Activated CD4-positive, alpha-beta T cell treated with anti-CD3 and anti-CD28 coated beads, Interleukin-2, amount 50 U/mL, for 48 hours (primary cell): ENCODE measurements at regions not wholly inside any gene's neighbourhood (a gene's known extent, or its start where the extent isn't known, plus 50 kb on each side); places are given as distances from the start of the nearest gene placed in this dataset.

Source experiments
- DNase-seq, 2 experiments: peaks; one replicate each; pipeline ENCODE4 v3.0.0-alpha.2; 2020

DNA sequence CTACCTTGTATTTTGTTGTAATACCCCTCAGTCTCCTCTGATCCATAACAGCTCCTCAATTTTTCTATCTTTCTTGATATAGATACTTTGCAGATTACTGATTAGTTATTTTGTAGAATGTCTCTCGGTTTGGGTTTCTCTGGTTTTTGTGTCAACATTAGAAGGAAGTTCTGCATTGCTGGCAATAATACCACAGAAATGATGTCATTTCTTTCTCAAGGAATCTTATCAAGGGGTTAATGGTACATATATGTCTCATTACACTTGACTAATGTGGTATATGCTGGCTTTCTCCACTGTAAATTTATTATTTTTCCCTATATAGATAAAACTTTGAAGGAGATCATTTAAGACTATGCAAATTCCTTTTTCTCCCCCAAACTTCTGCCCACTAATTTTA, 183.6 kb upstream of the DKK2 start:
- no peak for DNase-seq

DNA sequence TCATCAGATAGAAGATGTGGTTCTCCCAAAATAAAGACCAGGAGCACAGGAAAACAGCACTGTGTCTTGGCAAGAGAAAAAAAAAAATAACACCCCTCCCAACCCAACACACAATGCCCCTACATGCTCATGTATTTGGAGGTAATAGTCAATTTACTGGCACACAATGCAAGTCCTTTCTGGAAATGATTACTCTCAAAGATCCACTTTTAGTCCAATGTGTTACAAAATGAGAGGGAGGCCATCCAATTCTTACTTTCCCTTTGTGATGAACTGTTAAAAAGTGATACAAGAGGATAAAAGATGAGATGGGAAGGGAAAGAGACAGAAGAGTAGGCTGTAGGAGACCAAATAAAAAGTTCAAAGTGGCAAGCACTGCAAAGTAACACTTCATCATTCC, 180.3 kb upstream of the DKK2 start:
- no peak for DNase-seq

DNA sequence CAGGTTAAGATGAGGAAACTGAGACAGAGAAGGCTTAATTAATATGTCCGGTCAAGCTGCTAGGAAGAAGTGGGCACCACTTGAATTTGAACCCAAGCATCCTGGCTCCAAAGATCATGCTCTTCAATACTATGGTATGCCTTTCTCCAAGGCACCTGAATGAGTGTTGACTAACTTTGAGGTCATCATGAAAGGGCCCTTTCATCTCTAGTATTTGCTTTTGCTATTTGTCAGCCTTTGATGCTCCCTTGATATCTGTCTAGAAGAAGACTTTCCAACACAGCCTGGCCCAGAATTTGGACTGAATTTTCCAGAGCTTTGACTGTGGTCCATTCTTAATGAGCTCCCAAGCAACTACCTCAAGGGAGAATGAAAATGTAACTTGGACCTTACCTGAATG, 179.1 kb upstream of the DKK2 start:
- DNase-seq: no peak

DNA sequence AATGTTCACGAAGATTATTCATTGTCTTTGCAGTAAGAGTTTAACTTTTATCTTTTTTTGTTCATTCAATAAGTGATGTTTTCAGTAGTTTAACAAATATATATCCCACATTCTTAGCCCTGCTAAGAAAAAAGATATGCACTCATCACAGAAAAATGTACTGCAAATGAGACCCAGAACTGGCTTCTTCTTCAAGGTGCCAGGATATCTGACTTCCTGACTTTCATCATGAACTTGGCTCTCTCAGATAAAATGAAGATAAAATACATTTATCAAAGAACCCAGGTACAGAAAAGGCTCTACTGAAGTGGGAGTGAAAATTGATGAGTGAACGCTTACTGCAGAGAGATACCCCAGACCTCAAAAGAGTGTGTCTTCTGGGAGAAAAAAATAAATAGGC, 177.8 kb upstream of the DKK2 start:
- no peak for DNase-seq

DNA sequence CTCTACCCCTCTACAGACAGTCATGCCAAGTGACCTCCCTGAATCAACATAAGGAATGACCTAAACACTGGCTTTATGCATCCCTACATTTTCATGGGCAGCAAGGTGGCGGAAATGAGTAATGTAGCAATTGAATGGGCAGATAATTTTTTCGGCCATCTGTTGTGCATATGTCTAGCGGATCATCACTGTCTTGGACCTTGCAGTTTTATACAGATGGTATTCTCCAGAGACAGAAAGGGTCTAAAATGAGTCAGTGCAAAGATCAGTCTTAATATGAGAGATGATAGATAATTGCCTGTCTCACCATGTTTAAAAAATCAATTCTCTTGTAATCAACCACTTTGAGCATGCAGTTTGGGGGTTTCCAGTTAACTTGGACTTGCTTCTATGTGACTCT, 177.3 kb upstream of the DKK2 start:
- DNase-seq: no peak

DNA sequence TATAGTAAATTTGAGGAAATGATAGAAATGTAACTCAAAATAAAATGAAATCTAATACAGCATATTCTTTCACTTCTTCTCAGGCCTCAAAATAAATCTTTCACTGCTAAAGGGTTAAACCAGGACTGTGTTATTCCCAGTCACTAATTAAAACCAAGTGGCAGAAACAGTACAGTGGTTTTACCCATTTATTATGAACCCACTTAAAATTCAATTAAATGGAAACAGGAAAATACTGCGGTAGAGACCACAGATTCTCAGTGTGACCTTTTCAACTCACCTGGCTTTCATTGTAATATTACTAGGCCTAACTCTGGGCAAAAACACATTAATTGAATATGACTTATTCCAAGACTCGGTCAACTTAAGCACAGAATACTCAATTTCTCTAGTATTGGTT, 176.5 kb upstream of the DKK2 start:
- no peak for DNase-seq

DNA sequence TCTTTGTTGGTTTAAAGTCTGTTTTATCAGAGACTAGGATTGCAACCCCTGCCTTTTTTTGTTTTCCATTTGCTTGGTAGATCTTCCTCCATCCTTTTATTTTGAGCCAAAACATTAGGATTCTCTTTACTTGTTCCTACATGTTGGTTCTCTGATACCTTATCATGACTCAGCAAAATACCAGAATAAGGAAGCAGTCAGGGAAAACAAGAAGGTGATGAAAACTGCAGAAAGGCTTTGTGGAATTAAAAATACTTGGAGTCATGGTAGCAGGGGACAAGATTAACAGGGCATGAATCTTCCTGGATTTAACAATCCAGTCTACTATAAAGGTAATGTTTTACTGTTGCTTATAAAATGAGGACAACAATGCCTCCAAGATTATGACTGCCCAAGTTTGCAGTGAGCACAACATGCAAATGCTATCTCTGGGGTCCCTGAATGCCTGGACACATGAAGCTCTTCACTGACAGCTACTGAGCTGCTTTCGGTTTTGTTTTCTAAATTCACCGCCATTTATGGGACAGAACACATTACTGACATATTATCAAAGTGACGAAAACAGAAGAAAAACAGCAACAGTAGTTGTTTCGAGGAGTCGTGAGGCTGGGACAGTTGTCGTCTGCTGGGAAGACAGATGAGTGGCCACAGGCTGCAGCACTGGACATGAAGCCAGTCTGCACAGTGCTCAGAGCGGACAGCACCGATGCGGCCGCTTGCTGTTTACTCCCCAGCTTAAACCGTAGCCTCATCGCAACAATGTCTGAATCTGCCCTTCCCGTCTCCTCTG, 174.5 kb upstream of the DKK2 start:
- no peak for DNase-seq

DNA sequence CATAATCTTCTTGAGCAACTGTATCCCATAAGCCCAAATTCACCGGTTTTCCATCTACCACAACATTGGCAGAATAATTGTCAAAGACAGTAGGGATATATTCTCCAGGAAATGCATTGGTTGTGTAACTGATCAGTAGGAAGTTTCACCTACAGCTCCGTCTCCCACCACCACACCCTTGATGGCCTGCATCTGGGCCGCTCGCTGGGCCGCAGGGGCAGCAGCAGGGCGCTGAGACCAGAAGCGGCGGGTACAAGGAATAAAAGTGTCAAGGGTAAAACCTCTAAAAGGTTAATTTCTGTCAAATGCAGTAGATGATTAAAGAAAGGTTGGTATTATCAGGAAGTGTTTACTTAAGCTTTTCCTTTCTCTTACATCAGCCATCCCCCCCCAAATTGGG, 167.6 kb upstream of the DKK2 start:
- no peak for DNase-seq

DNA sequence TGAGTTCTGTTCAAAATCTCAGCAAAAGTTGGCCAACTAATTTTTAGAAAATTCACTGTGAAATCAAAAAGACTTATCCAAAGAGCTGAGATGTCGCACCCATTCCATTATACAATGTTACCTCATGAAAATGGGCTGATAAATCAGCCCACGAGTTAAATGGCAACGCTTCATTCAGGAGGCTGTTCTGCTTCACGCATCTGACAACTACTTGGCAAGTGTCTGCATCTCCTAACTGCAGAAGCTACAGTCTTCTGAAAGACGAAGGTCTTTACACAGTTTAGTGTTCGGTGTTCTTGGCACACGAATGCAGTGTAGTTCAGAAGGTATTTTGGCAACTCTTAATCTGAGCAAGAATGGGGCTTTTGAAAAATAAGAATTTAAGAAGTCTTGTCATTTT, 166.6 kb upstream of the DKK2 start:
- no peak for DNase-seq

DNA sequence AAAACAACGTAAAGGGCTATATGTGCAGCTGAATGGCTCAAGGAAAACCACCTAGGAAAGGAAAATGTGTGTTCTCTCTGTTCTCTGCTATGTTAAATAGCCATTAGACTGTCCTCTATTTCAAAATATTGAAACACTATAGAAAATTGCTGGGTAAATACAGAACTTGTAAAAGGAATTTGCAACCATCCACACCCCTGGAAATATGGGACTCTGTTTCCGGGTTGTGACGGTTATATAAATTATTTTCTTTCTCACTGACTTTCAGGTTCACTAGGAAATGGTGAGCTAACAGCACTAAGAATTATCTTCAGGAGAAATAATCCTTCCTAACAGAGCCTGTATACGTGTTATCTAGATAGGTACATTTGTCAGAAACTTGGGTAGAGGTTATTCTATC, 161.0 kb upstream of the DKK2 start:
- DNase-seq: no peak

DNA sequence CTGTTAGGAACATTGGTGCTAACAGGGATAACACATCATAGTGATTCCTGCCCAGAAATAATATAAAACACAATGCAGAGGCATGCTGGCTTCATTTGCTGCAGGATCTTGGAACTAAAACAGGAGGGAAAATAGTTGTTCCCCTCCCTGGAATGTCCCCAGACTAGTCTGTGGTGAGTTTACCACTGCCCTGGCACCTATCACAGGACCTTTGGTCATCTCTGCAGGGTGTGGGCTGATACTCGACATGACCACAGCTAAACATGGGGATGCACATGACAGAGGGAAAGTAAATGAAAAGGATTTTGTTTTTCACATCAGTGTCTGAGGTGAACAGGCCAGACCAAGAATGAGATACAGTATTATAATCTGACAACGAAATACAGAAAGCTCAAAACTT, 160.2 kb upstream of the DKK2 start:
- DNase-seq: no peak

DNA sequence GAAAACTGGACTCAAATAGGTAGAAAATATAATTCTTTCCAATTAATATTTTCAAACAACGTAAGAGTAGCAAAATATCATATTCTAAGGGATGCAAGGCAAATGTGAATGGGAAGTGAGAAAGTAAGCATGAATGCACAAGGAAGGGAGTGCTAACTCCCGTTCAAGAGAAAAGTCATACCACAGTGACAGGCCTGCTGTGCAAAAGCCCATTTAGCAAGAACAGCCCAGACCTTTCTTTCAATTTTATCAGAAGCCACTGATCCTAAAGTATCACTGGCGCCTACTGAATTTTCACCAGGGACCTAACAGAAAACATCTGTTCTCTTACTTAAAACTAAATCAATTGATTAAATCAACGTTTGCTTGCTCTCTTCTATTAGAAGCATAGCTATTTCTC, 157.9 kb upstream of the DKK2 start:
- no peak for DNase-seq

DNA sequence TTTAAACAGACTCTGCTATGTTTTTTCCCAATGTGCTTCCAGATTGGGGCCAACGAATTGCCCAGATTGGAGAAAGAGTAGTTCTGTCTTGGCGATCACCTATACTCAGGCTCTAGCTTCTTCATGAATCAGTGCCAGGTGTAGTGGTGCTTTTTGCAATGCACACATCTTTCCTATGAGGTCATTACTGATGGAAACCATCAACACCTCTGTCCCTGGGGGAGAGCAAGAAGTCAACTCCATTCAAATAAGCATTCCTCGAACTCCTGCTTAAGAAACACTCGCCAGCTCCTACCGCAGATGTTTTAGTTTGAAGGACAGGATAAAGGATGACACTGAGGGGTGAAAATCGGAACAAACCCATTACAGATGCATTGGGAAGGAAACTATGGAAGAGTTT, 156.5 kb upstream of the DKK2 start:
- no peak for DNase-seq

DNA sequence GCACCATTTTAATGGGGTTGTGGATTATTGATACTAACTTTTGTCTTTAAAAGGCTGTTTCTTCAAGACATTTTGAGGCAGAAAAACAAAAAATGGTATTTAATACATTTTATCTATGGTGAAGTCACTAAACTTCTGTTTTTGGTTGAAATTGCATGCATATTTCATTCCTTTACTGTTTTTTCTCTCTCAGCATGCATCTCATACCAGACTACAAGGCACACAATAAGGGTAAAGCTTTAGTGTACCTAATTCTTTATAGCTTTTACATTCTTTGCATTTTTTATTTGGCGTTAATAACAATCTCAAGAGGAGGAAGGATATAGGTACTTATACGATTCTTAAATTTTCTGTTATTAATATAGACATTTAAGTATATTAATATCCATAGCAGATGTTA, 151.0 kb upstream of the DKK2 start:
- DNase-seq: no peak

DNA sequence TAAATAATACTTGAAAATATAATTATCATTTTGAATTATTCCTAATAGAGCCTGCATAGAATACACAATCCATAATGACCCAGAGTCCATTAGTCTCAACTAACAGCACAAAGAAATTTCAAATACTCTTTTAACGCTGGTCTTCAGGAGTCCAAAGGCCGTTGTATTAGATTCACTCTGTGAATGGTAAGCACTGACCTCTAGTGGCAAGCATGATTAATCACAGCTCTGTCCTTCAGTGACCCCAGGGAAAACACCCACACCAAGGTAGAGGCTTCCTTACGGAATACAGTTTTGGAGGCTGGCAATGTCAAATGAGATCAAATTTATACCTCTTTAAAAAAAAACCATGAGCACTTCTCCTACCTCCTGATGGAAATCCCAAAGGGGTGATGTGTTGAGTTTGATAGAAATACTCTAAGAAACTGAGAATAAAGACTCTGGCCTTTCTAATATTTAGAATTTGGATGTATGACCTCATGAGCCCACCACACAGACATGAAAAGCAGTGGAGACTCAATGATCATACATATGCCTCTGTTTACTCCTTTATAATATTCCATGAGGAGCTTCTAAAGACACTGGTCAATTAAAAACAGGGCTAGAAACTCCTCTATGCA, 147.2 kb upstream of the DKK2 start:
- no peak for DNase-seq

DNA sequence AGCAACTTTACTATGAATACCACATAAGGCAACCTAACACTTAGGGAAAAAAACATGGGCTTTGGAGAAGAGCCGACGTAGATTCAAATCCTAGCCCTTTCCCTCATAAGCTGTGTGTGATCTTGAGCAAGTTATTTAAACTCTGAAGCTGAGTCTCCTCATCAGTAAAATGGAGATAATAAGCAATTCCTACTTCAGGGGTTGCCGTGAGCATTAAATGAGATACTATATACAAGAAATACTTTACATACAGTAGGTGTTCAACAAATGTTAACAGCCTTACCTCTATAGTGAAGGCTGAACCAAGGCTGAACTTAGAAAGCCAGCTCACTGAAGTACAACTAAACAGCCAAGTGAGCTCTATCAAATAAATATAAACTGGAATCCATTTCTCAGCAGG, 146.2 kb upstream of the DKK2 start:
- no peak for DNase-seq

DNA sequence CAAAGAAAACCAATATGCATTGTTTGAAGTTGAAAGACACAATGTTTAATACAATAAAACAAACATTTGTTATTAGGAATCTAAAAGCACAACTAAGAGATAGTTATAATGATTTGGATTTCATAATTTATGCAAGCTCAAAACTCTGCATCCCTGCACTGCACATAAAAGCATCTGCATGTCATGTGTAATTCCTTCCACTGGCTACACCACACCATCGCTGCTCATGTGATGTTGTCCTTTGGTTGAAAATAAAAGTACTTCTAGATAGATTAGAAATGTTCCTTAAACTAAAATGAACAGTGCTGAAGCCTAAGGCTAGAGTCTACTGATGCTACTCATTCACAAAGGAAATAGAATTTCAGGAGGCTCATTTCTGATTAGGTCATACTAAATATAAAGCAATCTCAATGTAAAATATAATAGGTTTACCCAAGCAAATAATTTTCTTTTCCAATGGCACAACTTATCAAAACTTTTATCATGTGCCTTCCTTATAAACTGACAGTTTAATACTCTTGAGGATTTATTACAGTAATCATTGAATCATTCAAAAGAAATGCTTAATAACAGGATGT, 130.8 kb upstream of the DKK2 start:
- DNase-seq: no peak

DNA sequence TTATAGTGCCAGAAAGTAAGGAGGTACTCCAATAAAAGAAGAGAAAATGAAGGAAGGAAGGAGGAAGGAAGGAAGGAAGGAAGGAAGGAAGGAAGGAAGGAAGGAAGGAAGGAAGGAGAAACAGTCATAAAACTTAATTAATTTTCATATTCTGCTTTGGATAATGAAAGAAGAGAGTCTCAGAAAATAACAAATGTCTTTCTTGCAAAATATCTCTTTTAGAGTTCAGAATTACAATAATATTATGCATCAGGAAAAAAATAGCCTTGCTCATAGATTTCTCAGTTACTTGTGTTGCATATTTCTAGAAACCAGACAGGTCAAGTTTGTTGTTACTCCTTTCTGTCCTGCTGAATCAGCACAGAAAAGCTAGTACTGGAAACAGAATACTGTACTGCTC, 130.1 kb upstream of the DKK2 start:
- no peak for DNase-seq

DNA sequence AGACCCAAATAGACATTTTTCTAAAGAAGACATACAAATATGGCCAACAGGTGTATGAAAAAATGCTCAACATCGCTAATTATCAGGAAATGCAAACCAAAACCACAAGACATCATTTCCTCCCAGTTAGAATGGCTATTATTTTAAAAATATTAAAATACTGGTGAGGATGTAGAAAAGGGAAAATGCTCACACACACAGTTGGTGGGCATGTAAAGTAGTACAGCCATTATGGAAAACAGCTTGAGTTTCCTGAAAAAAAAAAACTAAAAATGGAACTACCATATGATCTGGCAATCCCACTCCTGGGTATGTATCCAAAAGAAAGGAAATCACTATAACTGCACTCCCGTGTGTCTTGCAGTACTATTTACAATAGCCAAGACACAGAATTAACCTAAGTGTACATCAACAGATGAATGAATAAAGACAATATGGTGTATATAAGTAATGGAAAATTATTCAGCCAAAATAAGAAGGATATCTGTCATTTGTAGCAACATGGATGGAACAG, 128.9 kb upstream of the DKK2 start:
- DNase-seq: no peak

DNA sequence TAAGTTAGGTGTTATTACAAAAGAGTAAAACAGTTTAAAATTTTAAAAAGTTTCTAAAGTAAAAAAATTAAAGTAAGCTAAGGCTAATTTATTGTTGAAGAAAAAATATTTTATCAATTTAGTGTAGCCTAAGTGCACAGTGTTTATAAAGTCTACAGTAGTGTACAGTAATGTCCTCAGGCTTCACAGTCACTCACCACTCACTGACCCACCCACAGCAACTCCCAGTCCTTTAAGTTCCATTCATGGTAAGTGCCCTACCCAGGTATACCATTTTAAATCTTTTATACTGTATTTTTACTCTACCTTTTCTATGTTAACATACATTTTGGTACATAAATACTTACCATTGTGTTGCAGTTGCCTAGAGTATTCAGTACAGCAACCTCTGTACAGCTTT, 120.3 kb upstream of the DKK2 start:
- no peak for DNase-seq

DNA sequence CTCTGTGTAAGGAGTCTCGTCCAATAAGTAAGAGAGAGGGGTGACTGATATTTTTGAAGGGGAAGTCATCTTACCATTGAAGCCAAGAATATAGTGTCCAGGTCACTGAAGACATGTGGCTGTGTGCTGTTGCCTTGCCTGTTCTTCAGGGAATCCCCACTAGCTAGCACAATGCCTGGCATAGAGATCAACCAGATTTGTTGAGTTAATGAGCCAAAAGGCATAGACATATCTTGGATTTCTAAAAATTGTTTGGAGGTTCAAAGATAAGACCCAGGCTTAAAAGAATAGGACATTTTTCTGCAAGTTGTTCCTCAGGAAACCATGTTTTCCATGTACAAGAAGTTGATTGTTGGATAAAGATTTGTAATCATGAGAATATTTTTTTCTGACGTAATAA, 119.3 kb upstream of the DKK2 start:
- no peak for DNase-seq

DNA sequence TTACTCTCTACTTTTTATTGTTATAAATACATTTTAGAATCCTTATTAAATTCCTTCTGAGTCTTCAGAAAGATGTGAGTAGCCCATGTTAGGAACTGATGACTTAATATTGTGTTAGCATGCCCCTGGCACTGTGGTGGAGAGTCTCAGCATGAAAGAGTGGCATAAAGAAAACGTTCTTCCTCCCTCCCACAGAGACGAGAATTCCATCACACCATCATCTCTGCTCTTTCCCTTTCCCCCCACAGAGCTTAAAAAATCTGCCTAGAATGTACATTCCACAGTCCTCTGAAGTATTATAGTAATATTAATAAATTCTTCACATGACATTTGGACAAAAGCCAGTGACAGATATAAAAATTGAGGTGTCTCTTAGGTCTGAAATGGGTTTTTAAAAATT, 117.8 kb upstream of the DKK2 start:
- no peak for DNase-seq

DNA sequence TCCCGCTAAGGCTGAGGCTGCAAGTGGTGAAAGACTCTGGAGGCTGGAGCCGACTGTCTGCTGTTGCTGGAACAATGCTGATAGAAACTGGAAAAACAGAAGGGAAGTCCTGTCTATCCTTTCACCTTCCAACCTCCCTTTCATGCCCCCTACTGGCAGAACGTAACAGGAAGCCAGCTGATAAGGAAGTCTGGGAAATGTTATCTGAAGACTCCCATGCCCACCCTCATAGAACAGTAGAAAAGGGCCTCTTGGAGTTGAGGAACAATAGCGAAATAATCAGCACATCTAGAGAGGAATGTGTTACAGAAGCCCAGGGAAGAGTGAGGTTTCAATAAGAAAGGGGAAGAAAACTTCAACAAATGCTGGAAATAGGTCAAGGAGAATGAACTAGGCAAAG, 117.1 kb upstream of the DKK2 start:
- DNase-seq: no peak

DNA sequence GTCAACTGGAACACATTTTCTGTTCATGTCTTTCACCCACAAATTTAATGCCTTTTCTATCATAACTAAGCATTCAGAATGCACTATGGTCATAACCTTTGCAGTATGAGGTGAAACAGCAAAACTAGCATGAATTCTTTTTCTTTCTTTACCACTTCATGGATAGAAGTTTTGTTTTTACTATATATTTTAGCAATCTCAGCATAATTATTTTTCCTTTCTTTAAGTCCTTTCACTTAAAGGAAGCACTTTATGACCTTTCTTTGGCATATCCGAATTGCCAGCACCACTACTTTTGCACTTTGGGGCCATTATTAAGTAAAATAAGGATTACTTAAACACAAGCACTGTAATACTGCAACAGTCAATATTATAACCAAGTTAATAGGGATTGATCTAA, 115.1 kb upstream of the DKK2 start:
- no peak for DNase-seq

DNA sequence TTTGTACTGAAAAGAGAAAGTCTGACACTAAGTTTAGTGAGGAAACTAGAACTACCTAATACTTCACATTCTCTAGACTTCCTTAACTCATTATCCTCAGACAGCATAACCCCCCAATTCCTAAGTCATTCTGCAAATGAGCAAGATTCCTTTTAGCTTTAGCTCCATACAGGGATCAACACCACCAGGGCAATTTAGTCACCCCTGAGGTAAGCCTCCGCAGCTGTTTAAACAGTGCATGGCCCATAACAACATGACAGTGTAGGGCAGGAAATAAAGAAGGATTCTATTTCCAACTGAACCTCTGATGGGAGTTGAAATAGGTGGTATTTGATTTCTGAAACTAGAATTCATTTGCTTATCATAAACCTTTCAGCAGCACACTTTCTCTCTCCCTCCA, 112.8 kb upstream of the DKK2 start:
- no peak for DNase-seq
